ENCODE measurements at regions not wholly inside any gene's neighbourhood (a gene's known extent, or its start where the extent isn't known, plus 50 kb on each side); places are given as distances from the start of the nearest gene placed in this dataset.

DNA sequence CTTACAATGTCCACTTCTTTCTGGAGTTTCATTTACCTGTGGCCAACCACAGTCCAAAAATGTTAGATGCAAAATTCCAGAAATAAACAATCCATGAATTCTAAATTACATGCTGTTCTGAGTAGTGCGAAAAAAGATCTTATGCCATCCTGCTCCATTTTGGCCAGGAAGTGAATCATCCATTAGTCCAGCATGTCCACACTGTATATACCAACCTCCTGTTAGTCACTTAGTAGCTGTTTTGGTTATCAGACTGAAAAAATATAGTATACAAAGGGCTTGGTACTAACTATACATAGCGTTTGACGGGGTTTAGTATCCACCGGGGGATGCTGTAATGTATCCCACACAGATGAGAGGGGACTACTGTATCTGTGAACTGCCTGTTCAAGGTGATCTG lies 618.0 kb upstream of the ARGLU1 start:
- Histone ChIP-seq H4K91ac (ENCODE audit: insufficient read length, low read depth, low read length) (no peak overlapping the region), H3K4ac (ENCODE audit: low read depth, low read length) (no peak overlapping the region), H3K79me1 (ENCODE audit: insufficient read depth, low read depth, low read length, poor library complexity, severe bottlenecking) (no peaks in the 10 kb centered on the region), H2BK20ac (ENCODE audit: low read depth, low read length, poor library complexity, severe bottlenecking) (no peak overlapping the region), H3K23me2 (ENCODE audit: insufficient read length, low read depth, low read length, poor library complexity, severe bottlenecking) (no peaks in the 10 kb centered on the region), H3K4me1 (ENCODE audit: insufficient read depth, low read length) (no peaks in the 10 kb centered on the region), H2BK12ac (ENCODE audit: insufficient read length, low read depth, low read length) (no peak overlapping the region), H3K27ac (ENCODE audit: insufficient read length, low read depth, low read length) (no peak overlapping the region), H4K20me1 (ENCODE audit: control insufficient read depth, insufficient read depth, insufficient read length) (no peaks in the 10 kb centered on the region), H3T11ph (ENCODE audit: low read length) (no peak overlapping the region), H3K4me2 (ENCODE audit: insufficient read depth, insufficient read length, low read length) (no peak overlapping the region), H3K27me3 (ENCODE audit: insufficient read depth, low read length) (no peaks in the 10 kb centered on the region), H3K9ac (ENCODE audit: extremely low read depth, insufficient read length, low read length) (no peak overlapping the region), H4K8ac (replicated peaks; ENCODE audit: insufficient read length, low read depth, low read length) (no peak overlapping the region), H2BK120ac (ENCODE audit: low read depth, low read length, poor library complexity, severe bottlenecking) (no peak overlapping the region), H2AK5ac (ENCODE audit: insufficient read length, low read length) (no peak overlapping the region), H4K5ac (ENCODE audit: insufficient read length, low read depth, low read length) (no peak overlapping the region), H2BK15ac (ENCODE audit: low read depth, low read length) (no peak overlapping the region), H3K18ac (ENCODE audit: insufficient read length, low read depth, low read length) (no peak overlapping the region), H3K14ac (ENCODE audit: insufficient read depth, low read length) (no peak overlapping the region), H3K56ac (ENCODE audit: insufficient read length, low read depth, low read length) (no peak overlapping the region), H2BK5ac (ENCODE audit: insufficient read length, low read length) (no peak overlapping the region), H3K23ac (ENCODE audit: insufficient read length, low read depth, low read length) (no peak overlapping the region), H2AFZ (ENCODE audit: low read length) (no peak overlapping the region), H3K79me2 (ENCODE audit: insufficient read depth, low read length) (no peaks in the 10 kb centered on the region), H3K9me3 (ENCODE audit: control insufficient read depth, low read depth, low read length) (no peaks in the 10 kb centered on the region)
- H3K9me3 Mint-ChIP-seq = no peaks in the 10 kb centered on the region; a peak in 1 of 5 replicates
- no peak overlapping the region for H3K27ac Mint-ChIP-seq
- TF ChIP-seq, protein P1, sequence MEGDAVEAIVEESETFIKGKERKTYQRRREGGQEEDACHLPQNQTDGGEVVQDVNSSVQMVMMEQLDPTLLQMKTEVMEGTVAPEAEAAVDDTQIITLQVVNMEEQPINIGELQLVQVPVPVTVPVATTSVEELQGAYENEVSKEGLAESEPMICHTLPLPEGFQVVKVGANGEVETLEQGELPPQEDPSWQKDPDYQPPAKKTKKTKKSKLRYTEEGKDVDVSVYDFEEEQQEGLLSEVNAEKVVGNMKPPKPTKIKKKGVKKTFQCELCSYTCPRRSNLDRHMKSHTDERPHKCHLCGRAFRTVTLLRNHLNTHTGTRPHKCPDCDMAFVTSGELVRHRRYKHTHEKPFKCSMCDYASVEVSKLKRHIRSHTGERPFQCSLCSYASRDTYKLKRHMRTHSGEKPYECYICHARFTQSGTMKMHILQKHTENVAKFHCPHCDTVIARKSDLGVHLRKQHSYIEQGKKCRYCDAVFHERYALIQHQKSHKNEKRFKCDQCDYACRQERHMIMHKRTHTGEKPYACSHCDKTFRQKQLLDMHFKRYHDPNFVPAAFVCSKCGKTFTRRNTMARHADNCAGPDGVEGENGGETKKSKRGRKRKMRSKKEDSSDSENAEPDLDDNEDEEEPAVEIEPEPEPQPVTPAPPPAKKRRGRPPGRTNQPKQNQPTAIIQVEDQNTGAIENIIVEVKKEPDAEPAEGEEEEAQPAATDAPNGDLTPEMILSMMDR (conservative IDR thresholded peaks at IDR 0.05) = no peak
- peaks cover 4 to 5% of the 10 kb centered on the region in 2 experiments for H3K4me1 Mint-ChIP-seq
- DNase-seq = no peak
- H3K4me3 Mint-ChIP-seq = no peak overlapping the region
- no peaks in the 10 kb centered on the region for H3K27me3 Mint-ChIP-seq (ENCODE audit: low read depth)
- no CpG with 5 or more reads among the region's 4 CpGs for WGBS (ENCODE audit: extremely low coverage, insufficient read length, low lambda C conversion rate)
- H3K36me3 Mint-ChIP-seq (ENCODE audit: insufficient read depth in 1 of 3, low read depth in 3 of 3) = no peaks in the 10 kb centered on the region; a peak in 3 of 7 replicates

Data from H9 (cell line).